HepG2 (cell line): ENCODE measurements at regions not wholly inside any gene's neighbourhood (a gene's known extent, or its start where the extent isn't known, plus 50 kb on each side); places are given as distances from the start of the nearest gene placed in this dataset.

Source experiments
- ATAC-seq: fragments of 200-7000 bp; cut with Tn5 transposase; 3 replicates; pipeline ENCODE4 v1.9.1; 2020; ENCODE audit warnings: mild to moderate bottlenecking, moderate library complexity
- BruUV-seq: library from RNA; stranded (reverse); fragments of 400-500 nt; replicated peaks from 2 replicates; lab custom pipeline; 2021; lab: Mats Ljungman, UMichigan
- CTCF ChIA-PET: fragments of 300-600 bp; formaldehyde crosslinking; extraction: SDS; loops from one replicate; lab custom pipeline; 2021; ENCODE audit warnings: low total read pairs, inconsistent platforms, low intra/inter-chr PET ratio; lab: Yijun Ruan, JAX
- POLR2A ChIA-PET: fragments of 350-600 bp; sonication (Branson Sonifier 250); formaldehyde crosslinking; loops from one replicate; lab custom pipeline; 2020; ENCODE audit warnings: antibody characterized with exemption, inconsistent platforms; lab: Yijun Ruan, JAX
- DNase-seq: peaks from one replicate; pipeline ENCODE4 v3.0.0-alpha.2; 2015; ENCODE audit warnings: low spot score
- FAIRE-seq: peaks from 3 replicates; lab custom pipeline; 2011; peaks lifted over from hg19 to GRCh38; lab: Jason Lieb, UNC
- H2AFZ ChIP-seq: one replicate; pipeline ENCODE4 v1.6.1; 2011; ENCODE audit warnings: low read length, inconsistent platforms
- H3K27ac ChIP-seq: fragments of 300-600 bp; 3 replicates; pipeline ENCODE4 v1.8.0; 2011; ENCODE audit warnings: mixed run types, mild to moderate bottlenecking, mixed read lengths, low read length, inconsistent platforms; ENCODE audit not compliant: insufficient read depth; ENCODE audit errors: extremely low read length
- H3K27me3 ChIP-seq, 2 experiments: fragments of 200-600 bp in 1 of 2; 2 replicates in 1 of 2; 3 replicates in 1 of 2; pipeline versions ENCODE4 v1.6.0 to v1.8.0; 2011; ENCODE audit warnings: low read length in 2 of 2, mild to moderate bottlenecking in 2 of 2, moderate library complexity in 2 of 2, inconsistent platforms in 1 of 2; ENCODE audit not compliant: insufficient read depth in 2 of 2, control insufficient read depth in 1 of 2
- H3K36me3 ChIP-seq, 2 experiments: fragments of 200-600 bp in 1 of 2; replicated peaks in 1 of 2; 2 replicates in 1 of 2; 3 replicates in 1 of 2; pipeline versions ENCODE4 v1.5.1 to v1.8.0; 2011; ENCODE audit warnings: low read length in 2 of 2, inconsistent platforms in 1 of 2; ENCODE audit not compliant: insufficient read depth in 2 of 2, control insufficient read depth in 1 of 2
- H3K4me1 ChIP-seq: 2 replicates; pipeline ENCODE4 v1.5.1; 2012; ENCODE audit warnings: low read length, inconsistent platforms; ENCODE audit not compliant: insufficient read depth
- H3K4me2 ChIP-seq: 2 replicates; pipeline ENCODE4 v1.6.0; 2011; ENCODE audit warnings: low read depth, low read length, inconsistent platforms
- H3K4me3 ChIP-seq, 3 experiments: fragments of 200-600 bp in 1 of 3; sonication (generic), shearing (Covaris generic) in 1 of 3; replicated peaks in 1 of 3; 2 replicates each; pipeline ENCODE4 v1.5.1; 2011 to 2016; ENCODE audit warnings: low read length in 3 of 3, inconsistent platforms in 2 of 3, low read depth in 2 of 3, mild to moderate bottlenecking in 2 of 3, control low read depth in 1 of 3, mixed read lengths in 1 of 3; ENCODE audit not compliant: insufficient read depth in 1 of 3
- H3K79me2 ChIP-seq: one replicate; pipeline ENCODE4 v1.6.1; 2011; ENCODE audit warnings: low read length, inconsistent platforms; ENCODE audit not compliant: insufficient read depth
- H3K9ac ChIP-seq: 2 replicates; pipeline ENCODE4 v1.6.0; 2011; ENCODE audit warnings: mild to moderate bottlenecking, low read depth, low read length, inconsistent platforms; ENCODE audit not compliant: insufficient read depth
- H3K9me3 ChIP-seq: 2 replicates; pipeline ENCODE4 v1.5.1; 2012; ENCODE audit warnings: mild to moderate bottlenecking, low read length
- H4K20me1 ChIP-seq: 2 replicates; pipeline ENCODE4 v1.6.0; 2011; ENCODE audit warnings: inconsistent platforms, mild to moderate bottlenecking, low read length, moderate library complexity; ENCODE audit not compliant: insufficient read depth
- BCL6 ChIP-seq: IDR thresholded peaks from 2 replicates; pipeline ENCODE4 v1.6.1; 2016; ENCODE audit warnings: missing genetic modification reagents, missing compliant biosample characterization
- CREM ChIP-seq, 2 experiments: sonication (generic) in 1 of 2; formaldehyde crosslinking in 1 of 2; IDR thresholded peaks; 2 replicates each; pipeline versions ENCODE4 v1.4.0 to v1.6.1; 2016 to 2020; ENCODE audit warnings: antibody characterized with exemption in 1 of 2, mild to moderate bottlenecking in 1 of 2, missing genetic modification reagents in 1 of 2
- FOXA1 ChIP-seq, 2 experiments: fragments of 450-650 bp in 1 of 2; sonication (generic) in 1 of 2; formaldehyde crosslinking in 1 of 2; IDR thresholded peaks; 2 replicates each; pipeline versions ENCODE4 v1.4.0 to v1.6.1; 2016 to 2020; ENCODE audit warnings: missing genetic modification reagents in 1 of 2
- FOXA3 ChIP-seq: IDR thresholded peaks from 2 replicates; pipeline ENCODE4 v1.6.1; 2016; ENCODE audit warnings: missing genetic modification reagents, missing compliant biosample characterization
- HNRNPUL1 ChIP-seq: fragments of 200-400 bp; formaldehyde crosslinking; IDR thresholded peaks from 2 replicates; pipeline ENCODE4 v1.6.1; 2017; ENCODE audit warnings: low read depth, mild to moderate bottlenecking, low read length, moderate library complexity
- ISL2 ChIP-seq: sonication (generic); formaldehyde crosslinking; IDR thresholded peaks from 2 replicates; pipeline ENCODE4 v1.5.0; 2020; ENCODE audit warnings: missing genetic modification reagents
- MIXL1 ChIP-seq: IDR thresholded peaks from 2 replicates; pipeline ENCODE4 v1.6.1; 2016
- MTERF4 ChIP-seq: sonication (generic); formaldehyde crosslinking; IDR thresholded peaks from 2 replicates; pipeline ENCODE4 v1.8.0; 2023; ENCODE audit warnings: mild to moderate bottlenecking, missing genetic modification reagents
- NFIC ChIP-seq: IDR thresholded peaks from 2 replicates; pipeline ENCODE4 v1.6.1; 2012; ENCODE audit warnings: mild to moderate bottlenecking, low read length, inconsistent platforms
- NR2C2 ChIP-seq: sonication (generic); formaldehyde crosslinking; IDR thresholded peaks from 2 replicates; pipeline ENCODE4 v1.4.0; 2020; ENCODE audit warnings: missing genetic modification reagents, mild to moderate bottlenecking, moderate library complexity, borderline replicate concordance
- NR2F6 ChIP-seq, 2 experiments: IDR thresholded peaks; 2 replicates each; pipeline ENCODE4 v1.6.1; 2016; ENCODE audit warnings: antibody characterized with exemption in 1 of 2, mild to moderate bottlenecking in 1 of 2
- SAP130 ChIP-seq: IDR thresholded peaks from 2 replicates; pipeline ENCODE4 v1.6.1; 2016; ENCODE audit warnings: low read depth
- SOX6 ChIP-seq, 2 experiments: fragments of 450-650 bp in 1 of 2; sonication (generic) in 1 of 2; formaldehyde crosslinking in 1 of 2; IDR thresholded peaks; 2 replicates each; pipeline versions ENCODE4 v1.4.0 to v1.6.1; 2017 to 2020; ENCODE audit warnings: antibody characterized with exemption in 1 of 2, mild to moderate bottlenecking in 1 of 2, missing genetic modification reagents in 1 of 2
- TCF7 ChIP-seq: sonication (generic); IDR thresholded peaks from 2 replicates; pipeline ENCODE4 v1.6.1; 2016; ENCODE audit warnings: antibody characterized with exemption, low read depth
- TFDP2 ChIP-seq: sonication (generic); formaldehyde crosslinking; IDR thresholded peaks from 2 replicates; pipeline ENCODE4 v1.4.0; 2020; ENCODE audit warnings: missing genetic modification reagents
- ZBTB25 ChIP-seq: IDR thresholded peaks from 2 replicates; pipeline ENCODE4 v1.6.1; 2018; ENCODE audit warnings: missing genetic modification reagents
- ZFP82 ChIP-seq: sonication (generic); formaldehyde crosslinking; IDR thresholded peaks from 2 replicates; pipeline ENCODE4 v1.5.1; 2020; ENCODE audit warnings: mild to moderate bottlenecking, missing genetic modification reagents, borderline replicate concordance
- ZNF124 ChIP-seq: sonication (generic); formaldehyde crosslinking; IDR thresholded peaks from 2 replicates; pipeline ENCODE4 v1.4.0; 2020; ENCODE audit warnings: missing genetic modification reagents
- ZNF382 ChIP-seq: sonication (generic); formaldehyde crosslinking; IDR thresholded peaks from 2 replicates; pipeline ENCODE4 v1.5.0; 2020; ENCODE audit warnings: missing genetic modification reagents, mild to moderate bottlenecking, borderline replicate concordance
- ZNF563 ChIP-seq: sonication (generic); formaldehyde crosslinking; IDR thresholded peaks from 2 replicates; pipeline ENCODE4 v1.8.0; 2022; ENCODE audit warnings: mild to moderate bottlenecking, moderate library complexity, missing genetic modification reagents
- ZNF710 ChIP-seq: sonication (generic); formaldehyde crosslinking; IDR thresholded peaks from 2 replicates; pipeline ENCODE4 v1.5.0; 2020; ENCODE audit warnings: mild to moderate bottlenecking, missing genetic modification reagents, borderline replicate concordance
- WGBS: methylation state at CpG from one replicate; pipeline ENCODE4 v1.1.6; 2017; ENCODE audit warnings: low lambda C conversion rate; 5-methylcytosine and 5-hydroxymethylcytosine counted together
- in situ Hi-C: cut with HindIII; loops from 2 replicates; pipeline ENCODE4 v1.10.0; 2017; ENCODE audit warnings: low pct_unique_long_range_greater_than_20kb; ENCODE audit not compliant: extremely low pct_ligation_motif_present
- intact Hi-C: fragments of 100-400 bp; cut with micrococcal nuclease; formaldehyde crosslinking; loops from one replicate; pipeline ENCODE4 v1.10.0; 2022; ENCODE audit not compliant: unreplicated experiment

- FAIRE-seq (peak; percentile 73), ATAC-seq (peak; percentile 97), DNase-seq (peak; percentile 77)
- no peaks in the 10 kb centered on the region for H4K20me1 ChIP-seq
- no peak overlapping the region for H2AFZ ChIP-seq
- no TSS peak for BruUV-seq
- in situ Hi-C loops: no loop called here
- H3K4me2 ChIP-seq: peak overlapping the region; percentile 6; the same call in 1 of the 2 replicates
- ChIA-PET POLR2A (no interaction called here), CTCF (no interaction called here)
- no peaks in the 10 kb centered on the region for H3K9me3 ChIP-seq
- no peaks in the 10 kb centered on the region for H3K27me3 ChIP-seq
- intact Hi-C loops: no loop called here
- no peak overlapping the region for H3K9ac ChIP-seq
- no peak overlapping the region; a peak in 1 of 6 replicates for H3K4me3 ChIP-seq
- H3K4me1 ChIP-seq: peaks cover 43% of the 10 kb centered on the region
- 2% methylated on average over 5 of the region's 5 CpGs for WGBS
- no peak overlapping the region for H3K27ac ChIP-seq
- H3K79me2 ChIP-seq: no peaks in the 10 kb centered on the region
- no peaks in the 10 kb centered on the region for H3K36me3 ChIP-seq
- peak; percentile 90 for TF ChIP-seq BCL6 (CRISPR knock-in tag)
- peak; percentile 86 for TF ChIP-seq FOXA3 (CRISPR knock-in tag)
- no peak for TF ChIP-seq ZNF124 (CRISPR knock-in tag)
- TF ChIP-seq ZBTB25 (CRISPR knock-in tag): 0 out of 2 replicates have a peak, but pooled peaks have one; percentile 21
- TF ChIP-seq HNRNPUL1: peak; percentile 76; the same call in 1 of the 2 replicates
- no peak for TF ChIP-seq ZNF563 (CRISPR knock-in tag)
- no peak for TF ChIP-seq NR2C2 (CRISPR knock-in tag)
- peak; percentile 74 for TF ChIP-seq ISL2 (CRISPR knock-in tag)
- TF ChIP-seq SAP130 (CRISPR knock-in tag): peak; percentile 55
- TF ChIP-seq CREM (IDR thresholded peaks at IDR 0.05): peak; percentile 42; the same call in 1 of the 2 replicates
- TF ChIP-seq CREM (CRISPR knock-in tag; IDR thresholded peaks at IDR 0.05): no peak
- peak; percentile 42; the same call in 1 of the 2 replicates for TF ChIP-seq NFIC
- peak; percentile 49; the same call in 1 of the 2 replicates for TF ChIP-seq MIXL1 (CRISPR knock-in tag)
- TF ChIP-seq NR2F6 (IDR thresholded peaks at IDR 0.05): no peak
- TF ChIP-seq NR2F6 (CRISPR knock-in tag; IDR thresholded peaks at IDR 0.05): peak; percentile 18; the same call in 1 of the 2 replicates
- TF ChIP-seq ZNF710 (CRISPR knock-in tag): peak; percentile 57; the same call in 1 of the 2 replicates
- TF ChIP-seq ZNF382 (CRISPR knock-in tag): no peak
- peak; percentile 32; the same call in 1 of the 2 replicates for TF ChIP-seq TCF7
- TF ChIP-seq ZFP82: no peak
- TF ChIP-seq TFDP2: no peak
- no peak for TF ChIP-seq FOXA1 (IDR thresholded peaks at IDR 0.05)
- peak; percentile 68; the same call in 1 of the 2 replicates for TF ChIP-seq FOXA1 (CRISPR knock-in tag; IDR thresholded peaks at IDR 0.05)
- no peak for TF ChIP-seq SOX6 (IDR thresholded peaks at IDR 0.05)
- peak; percentile 87 for TF ChIP-seq SOX6 (CRISPR knock-in tag; IDR thresholded peaks at IDR 0.05)
- no peak for TF ChIP-seq MTERF4 (CRISPR knock-in tag)
Measured at GRCh38 chr6:81831274-81831673, 78.8 kb upstream of the TENT5A start.
